ENCODE measurements at regions not wholly inside any gene's neighbourhood (a gene's known extent, or its start where the extent isn't known, plus 50 kb on each side); places are given as distances from the start of the nearest gene placed in this dataset.

DNA sequence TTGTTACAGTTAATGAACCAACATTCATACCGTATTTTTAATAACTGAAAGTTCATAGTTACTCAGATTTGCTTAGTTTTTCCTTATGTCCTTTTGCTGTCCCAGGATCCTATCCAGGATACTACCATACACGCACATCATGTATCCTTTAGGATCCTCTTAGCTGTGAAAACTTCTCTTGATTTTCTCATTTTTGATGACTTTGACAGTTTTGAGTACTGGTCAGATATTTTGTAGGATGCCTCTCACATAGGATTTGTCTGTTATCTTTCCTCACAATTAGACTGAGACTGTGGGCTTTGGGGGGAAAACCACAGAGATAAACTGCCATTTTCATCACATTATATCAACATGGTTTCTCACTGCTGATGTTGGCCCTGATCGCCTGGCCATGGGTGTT, 491.3 kb upstream of the TRPC7 start:
- TF ChIP-seq, protein P1, sequence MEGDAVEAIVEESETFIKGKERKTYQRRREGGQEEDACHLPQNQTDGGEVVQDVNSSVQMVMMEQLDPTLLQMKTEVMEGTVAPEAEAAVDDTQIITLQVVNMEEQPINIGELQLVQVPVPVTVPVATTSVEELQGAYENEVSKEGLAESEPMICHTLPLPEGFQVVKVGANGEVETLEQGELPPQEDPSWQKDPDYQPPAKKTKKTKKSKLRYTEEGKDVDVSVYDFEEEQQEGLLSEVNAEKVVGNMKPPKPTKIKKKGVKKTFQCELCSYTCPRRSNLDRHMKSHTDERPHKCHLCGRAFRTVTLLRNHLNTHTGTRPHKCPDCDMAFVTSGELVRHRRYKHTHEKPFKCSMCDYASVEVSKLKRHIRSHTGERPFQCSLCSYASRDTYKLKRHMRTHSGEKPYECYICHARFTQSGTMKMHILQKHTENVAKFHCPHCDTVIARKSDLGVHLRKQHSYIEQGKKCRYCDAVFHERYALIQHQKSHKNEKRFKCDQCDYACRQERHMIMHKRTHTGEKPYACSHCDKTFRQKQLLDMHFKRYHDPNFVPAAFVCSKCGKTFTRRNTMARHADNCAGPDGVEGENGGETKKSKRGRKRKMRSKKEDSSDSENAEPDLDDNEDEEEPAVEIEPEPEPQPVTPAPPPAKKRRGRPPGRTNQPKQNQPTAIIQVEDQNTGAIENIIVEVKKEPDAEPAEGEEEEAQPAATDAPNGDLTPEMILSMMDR (IDR thresholded peaks at IDR 0.05; ENCODE audit: low read depth, low read length, poor library complexity, severe bottlenecking), result no peak
- no peak for TF ChIP-seq EZH2phosphoT487 (IDR thresholded peaks at IDR 0.05; ENCODE audit: borderline replicate concordance, low read length)

Data from DOHH2 (cell line).